COR-L47 (cell line): ENCODE measurements at regions not wholly inside any gene's neighbourhood (a gene's known extent, or its start where the extent isn't known, plus 50 kb on each side); places are given as distances from the start of the nearest gene placed in this dataset.

Experiments
- DNase-seq: peaks from one replicate; lab custom pipeline; 2025; lab: John Stamatoyannopoulos, UW

DNA sequence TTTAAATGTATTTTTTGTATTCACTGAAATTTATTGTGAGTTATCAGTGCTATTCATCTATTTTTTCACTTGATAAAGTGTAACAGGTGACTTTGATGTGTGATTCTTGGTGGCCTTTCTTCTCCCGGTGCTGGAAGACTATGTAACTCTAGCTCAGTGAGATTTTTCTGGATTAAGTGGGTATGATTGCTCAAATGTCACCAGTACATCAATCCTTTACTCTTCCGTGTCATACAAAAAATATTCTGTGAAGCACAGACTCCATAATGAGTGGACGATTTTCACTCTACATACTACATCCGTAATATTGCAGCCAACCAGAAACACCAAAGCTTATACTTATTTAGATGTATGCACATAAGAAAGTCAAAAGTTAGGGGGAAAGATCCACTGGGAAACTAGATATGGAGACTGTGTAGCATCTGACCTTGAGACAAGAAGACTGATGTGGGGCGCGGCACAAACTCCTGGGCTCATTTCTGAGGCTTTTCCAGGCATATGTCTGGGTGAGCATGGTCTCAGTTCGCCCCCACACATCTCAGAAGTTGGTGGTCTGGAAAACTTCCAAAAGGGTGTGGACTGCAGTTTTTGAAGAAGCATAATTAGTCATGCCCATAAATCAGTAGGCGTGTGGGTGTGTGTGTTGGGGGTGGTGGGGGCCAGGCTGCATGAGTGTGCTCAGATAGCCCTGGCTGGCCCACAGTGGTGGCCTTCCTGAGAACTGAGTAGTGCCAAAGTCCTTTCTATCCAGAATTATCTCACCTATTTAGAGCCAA, 53.9 kb upstream of the TENM3 start:
- DNase-seq, result peak; percentile 30

DNA sequence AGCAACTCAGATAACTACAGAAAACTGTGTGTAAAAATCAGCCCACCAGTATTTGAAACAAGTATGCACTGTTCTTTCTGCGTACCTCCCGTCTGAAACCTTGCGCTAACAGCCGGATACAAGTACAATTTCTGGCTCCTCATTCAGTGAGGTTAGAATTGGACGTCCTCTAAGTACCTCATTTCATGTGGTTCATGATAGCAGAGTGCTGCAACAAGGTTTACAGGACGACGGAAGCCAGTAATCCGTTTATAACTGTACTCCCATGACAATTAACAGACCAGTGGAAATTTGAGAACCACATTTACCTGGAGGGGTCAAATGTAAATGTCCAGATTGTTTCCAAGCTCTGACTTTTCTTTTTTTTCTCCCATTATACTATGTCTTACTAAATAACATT, 52.9 kb upstream of the TENM3 start:
- no peak for DNase-seq

GRCh38 chr4:182192511-182193181, 50.6 kb upstream of the TENM3 start:
- no peak for DNase-seq

- no peak for DNase-seq
These were observed 49.9 kb upstream of the TENM3 start for GRCh38 chr4:182193311-182193710.
